ENCODE measurements at regions not wholly inside any gene's neighbourhood (a gene's known extent, or its start where the extent isn't known, plus 50 kb on each side); places are given as distances from the start of the nearest gene placed in this dataset.
"Not testable (repeated sequence)": the region's sequence is repeated elsewhere in the genome, so short reads cannot be mapped to it uniquely, and the experiment has no call there.

GRCh38 chr11:69934861-69935494, 115.8 kb upstream of the FGF3 start:
- no peak for DNase-seq

GRCh38 chr11:69935941-69936505, 116.8 kb upstream of the FGF3 start:
- DNase-seq: no peak

GRCh38 chr11:69936771-69937170, 117.6 kb upstream of the FGF3 start:
- DNase-seq: no peak

- no peak for DNase-seq
Measured at GRCh38 chr11:69938206-69938605, 119.0 kb upstream of the FGF3 start.

GRCh38 chr11:69939551-69940245, 120.5 kb upstream of the FGF3 start:
- no peak for DNase-seq

- DNase-seq: no peak
Measured at GRCh38 chr11:69940246-69940610, 121.0 kb upstream of the FGF3 start.

- DNase-seq: no peak
Measured at GRCh38 chr11:69941546-69942332, 122.5 kb upstream of the FGF3 start.

- no peak for DNase-seq
Measured at GRCh38 chr11:69942333-69942820, 123.2 kb upstream of the FGF3 start.

- DNase-seq: peak; percentile 27
Measured at GRCh38 chr11:69943066-69943465, 123.8 kb upstream of the FGF3 start.

GRCh38 chr11:69943506-69943905, 124.3 kb upstream of the FGF3 start:
- DNase-seq: no peak

- DNase-seq: no peak
Measured at GRCh38 chr11:69944146-69944795, 125.1 kb upstream of the FGF3 start.

- DNase-seq: no peak
Measured at GRCh38 chr11:69945157-69945556, 125.9 kb upstream of the FGF3 start.

- DNase-seq: no peak
Measured at GRCh38 chr11:69947059-69947792, 128.0 kb upstream of the FGF3 start.

GRCh38 chr11:69947793-69948255, 128.6 kb upstream of the FGF3 start:
- no peak for DNase-seq

- no peak for DNase-seq
Measured at GRCh38 chr11:69948256-69949141, 129.3 kb upstream of the FGF3 start.

- no peak for DNase-seq
Measured at GRCh38 chr11:69949327-69949726, 128.8 kb upstream of the ANO1 start.

GRCh38 chr11:69950120-69950519, 128.0 kb upstream of the ANO1 start:
- peak; percentile 31 for DNase-seq

- DNase-seq: no peak
Measured at GRCh38 chr11:69950621-69951020, 127.5 kb upstream of the ANO1 start.

GRCh38 chr11:69951821-69952220, 126.3 kb upstream of the ANO1 start:
- DNase-seq: no peak

- DNase-seq: not testable (repeated sequence)
Measured at GRCh38 chr11:69952229-69952975, 125.7 kb upstream of the ANO1 start.
